ENCODE measurements at regions not wholly inside any gene's neighbourhood (a gene's known extent, or its start where the extent isn't known, plus 50 kb on each side); places are given as distances from the start of the nearest gene placed in this dataset.

DNA sequence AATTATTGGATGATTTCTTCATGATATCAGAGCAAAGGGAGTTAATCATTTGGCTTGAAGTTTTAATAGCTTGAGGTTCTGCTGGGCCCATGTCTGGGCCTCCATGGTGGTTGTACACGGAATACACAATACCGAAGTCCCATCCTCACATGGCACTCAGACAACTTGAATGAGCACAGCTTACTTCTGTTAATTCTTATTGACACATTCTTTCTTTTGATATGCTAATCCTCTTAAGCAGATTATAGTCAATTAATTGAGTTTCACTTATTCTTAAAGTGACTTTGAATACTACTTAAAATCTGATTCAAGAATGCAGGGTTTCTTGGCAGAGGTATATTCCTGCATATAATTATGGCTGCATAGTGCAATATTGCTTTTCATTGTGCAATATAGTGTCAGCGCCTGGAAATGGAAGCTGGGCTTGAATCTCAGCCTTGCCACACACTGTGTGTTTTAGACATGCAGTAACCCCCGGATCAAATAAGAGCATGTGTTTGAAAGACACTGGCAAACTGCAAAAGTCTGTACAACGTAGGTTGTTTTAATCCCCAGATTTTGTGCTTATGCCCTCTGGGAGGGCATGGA lies 543.5 kb upstream of the ADARB2 start:
- TF ChIP-seq CTCF (IDR thresholded peaks at IDR 0.05; ENCODE audit: insufficient read depth, low read length, poor library complexity, severe bottlenecking), result no peak
- no peak for TF ChIP-seq EZH2phosphoT487 (conservative IDR thresholded peaks at IDR 0.05; ENCODE audit: low read length)

Data from SU-DHL-6 (cell line).